ENCODE measurements at regions not wholly inside any gene's neighbourhood (a gene's known extent, or its start where the extent isn't known, plus 50 kb on each side); places are given as distances from the start of the nearest gene placed in this dataset.

DNA sequence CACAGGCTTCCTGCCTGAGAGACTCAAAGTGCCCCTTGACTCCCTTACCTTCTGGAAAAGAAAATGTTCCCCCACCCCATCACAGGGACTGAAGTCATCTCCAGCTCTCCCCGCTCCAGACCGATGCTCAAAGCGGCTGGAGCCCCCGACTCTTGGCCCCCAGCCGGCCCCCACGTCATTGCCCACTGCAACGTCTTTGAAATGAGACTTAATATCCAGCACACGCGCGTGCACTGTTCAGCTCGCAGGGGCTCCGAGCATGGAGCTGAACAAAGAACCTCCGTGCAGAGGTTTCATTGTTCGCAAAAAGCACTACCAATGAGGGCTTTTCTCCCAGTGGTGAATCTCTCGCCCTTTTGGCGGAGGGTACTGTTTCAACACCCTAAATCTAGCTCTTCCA, 313.4 kb upstream of the SORL1-AS1 start:
- no peak for TF ChIP-seq EZH2 (IDR thresholded peaks at IDR 0.05; ENCODE audit: borderline replicate concordance, insufficient read depth, low read depth, low read length, poor library complexity, severe bottlenecking)
- TF ChIP-seq, protein P1, sequence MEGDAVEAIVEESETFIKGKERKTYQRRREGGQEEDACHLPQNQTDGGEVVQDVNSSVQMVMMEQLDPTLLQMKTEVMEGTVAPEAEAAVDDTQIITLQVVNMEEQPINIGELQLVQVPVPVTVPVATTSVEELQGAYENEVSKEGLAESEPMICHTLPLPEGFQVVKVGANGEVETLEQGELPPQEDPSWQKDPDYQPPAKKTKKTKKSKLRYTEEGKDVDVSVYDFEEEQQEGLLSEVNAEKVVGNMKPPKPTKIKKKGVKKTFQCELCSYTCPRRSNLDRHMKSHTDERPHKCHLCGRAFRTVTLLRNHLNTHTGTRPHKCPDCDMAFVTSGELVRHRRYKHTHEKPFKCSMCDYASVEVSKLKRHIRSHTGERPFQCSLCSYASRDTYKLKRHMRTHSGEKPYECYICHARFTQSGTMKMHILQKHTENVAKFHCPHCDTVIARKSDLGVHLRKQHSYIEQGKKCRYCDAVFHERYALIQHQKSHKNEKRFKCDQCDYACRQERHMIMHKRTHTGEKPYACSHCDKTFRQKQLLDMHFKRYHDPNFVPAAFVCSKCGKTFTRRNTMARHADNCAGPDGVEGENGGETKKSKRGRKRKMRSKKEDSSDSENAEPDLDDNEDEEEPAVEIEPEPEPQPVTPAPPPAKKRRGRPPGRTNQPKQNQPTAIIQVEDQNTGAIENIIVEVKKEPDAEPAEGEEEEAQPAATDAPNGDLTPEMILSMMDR (IDR thresholded peaks at IDR 0.05): no peak
- Mint-ChIP-seq H3K9me3 (ENCODE audit: insufficient read depth) (no peaks in the 10 kb centered on the region), H3K4me3 (no peak overlapping the region), H3K27ac (no peak overlapping the region), H3K27me3 (no peaks in the 10 kb centered on the region), H3K4me1 (peaks cover 30% of the 10 kb centered on the region)
- intact Hi-C loops (cut with micrococcal nuclease): no loop called here
- Histone ChIP-seq H3K4me1 (ENCODE audit: control insufficient read depth in 2 of 2, insufficient read depth in 2 of 2, low read length in 2 of 2) (peaks cover 38 to 46% of the 10 kb centered on the region in 2 donors), H3K4me3 (ENCODE audit: control extremely low read depth in 1 of 5, extremely low read depth in 1 of 5, insufficient read depth in 1 of 5, low read depth in 2 of 5, low read length in 4 of 5) (no peak overlapping the region), H2AFZ (ENCODE audit: insufficient read depth, low read depth, low read length, poor library complexity, severe bottlenecking) (no peak overlapping the region), H3K79me2 (ENCODE audit: control insufficient read depth, insufficient read depth, low read length) (no peaks in the 10 kb centered on the region), H4K20me1 (ENCODE audit: control insufficient read depth, insufficient read depth, low read length, poor library complexity, severe bottlenecking) (no peaks in the 10 kb centered on the region), H3K27me3 (replicated peaks in 1 of 4; ENCODE audit: control extremely low read depth in 1 of 4, control insufficient read depth in 3 of 4, insufficient read depth in 4 of 4, low read length in 3 of 4) (no peaks in the 10 kb centered on the region), H3K4me2 (replicated peaks; ENCODE audit: low read depth, low read length, poor library complexity, severe bottlenecking) (no peak overlapping the region), H3K9ac (ENCODE audit: low read length) (no peak overlapping the region), H3K27ac (ENCODE audit: low read length in 2 of 2) (peak overlapping the region in 1 of 2 donors; percentile 66), H3K36me3 (replicated peaks in 1 of 2; ENCODE audit: control extremely low read depth in 1 of 2, control insufficient read depth in 1 of 2, extremely low read depth in 1 of 2, insufficient read depth in 2 of 2, low read length in 1 of 2) (no peaks in the 10 kb centered on the region), H3K9me3 (ENCODE audit: control extremely low read depth in 1 of 3, control insufficient read depth in 2 of 3, insufficient read depth in 1 of 3, low read length in 2 of 3) (no peaks in the 10 kb centered on the region)
- ChIA-PET POLR2A (no interaction called here), CTCF (no interaction called here)
- no peak for DNase-seq
- WGBS (ENCODE audit: insufficient coverage): 98% methylated on average over 14 of the region's 16 CpGs
- no peak for ATAC-seq (ENCODE audit: low read depth)

DNA sequence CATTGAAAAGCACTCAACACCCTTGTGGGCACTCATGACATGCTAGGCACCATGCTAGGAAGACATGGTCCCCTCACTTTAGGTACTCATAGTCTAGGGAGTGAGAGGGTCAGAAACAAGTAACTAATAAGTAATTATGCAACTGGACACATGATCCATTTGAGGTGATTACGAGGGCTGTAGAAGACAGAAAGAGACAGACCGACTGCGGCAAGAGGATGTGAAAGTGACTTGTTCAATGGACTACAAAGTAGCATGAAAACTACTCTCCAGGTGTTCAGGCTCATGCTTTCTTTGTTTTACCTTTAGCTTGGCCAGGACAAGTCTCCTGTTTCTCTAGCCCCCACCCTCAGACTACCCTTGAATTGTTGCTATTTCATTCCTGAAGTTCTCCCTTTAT, 310.8 kb upstream of the SORL1-AS1 start:
- Histone ChIP-seq H3K27me3 (replicated peaks in 1 of 4; ENCODE audit: control extremely low read depth in 1 of 4, control insufficient read depth in 3 of 4, insufficient read depth in 4 of 4, low read length in 3 of 4) (no peaks in the 10 kb centered on the region), H2AFZ (ENCODE audit: insufficient read depth, low read depth, low read length, poor library complexity, severe bottlenecking) (no peak overlapping the region), H3K4me3 (ENCODE audit: control extremely low read depth in 1 of 5, extremely low read depth in 1 of 5, insufficient read depth in 1 of 5, low read depth in 2 of 5, low read length in 4 of 5) (no peak overlapping the region), H3K27ac (ENCODE audit: low read length in 2 of 2) (peak overlapping the region in 1 of 2 donors; percentile 20), H3K36me3 (replicated peaks in 1 of 2; ENCODE audit: control extremely low read depth in 1 of 2, control insufficient read depth in 1 of 2, extremely low read depth in 1 of 2, insufficient read depth in 2 of 2, low read length in 1 of 2) (no peaks in the 10 kb centered on the region), H3K79me2 (ENCODE audit: control insufficient read depth, insufficient read depth, low read length) (no peaks in the 10 kb centered on the region), H3K4me1 (ENCODE audit: control insufficient read depth in 2 of 2, insufficient read depth in 2 of 2, low read length in 2 of 2) (peaks cover 38 to 46% of the 10 kb centered on the region in 2 donors), H3K9me3 (ENCODE audit: control extremely low read depth in 1 of 3, control insufficient read depth in 2 of 3, insufficient read depth in 1 of 3, low read length in 2 of 3) (no peaks in the 10 kb centered on the region), H4K20me1 (ENCODE audit: control insufficient read depth, insufficient read depth, low read length, poor library complexity, severe bottlenecking) (no peaks in the 10 kb centered on the region), H3K4me2 (replicated peaks; ENCODE audit: low read depth, low read length, poor library complexity, severe bottlenecking) (peak overlapping the region; percentile 39), H3K9ac (ENCODE audit: low read length) (no peak overlapping the region)
- TF ChIP-seq, protein P1 (IDR thresholded peaks at IDR 0.05): no peak
- no peak for TF ChIP-seq EZH2 (IDR thresholded peaks at IDR 0.05; ENCODE audit: borderline replicate concordance, insufficient read depth, low read depth, low read length, poor library complexity, severe bottlenecking)
- intact Hi-C loops (cut with micrococcal nuclease): no loop called here
- H3K27me3 Mint-ChIP-seq: no peaks in the 10 kb centered on the region
- ChIA-PET CTCF (no interaction called here), POLR2A (no interaction called here)
- 10% methylated on average over 3 of the region's 3 CpGs for WGBS (ENCODE audit: insufficient coverage)
- DNase-seq (peak; percentile 49), ATAC-seq (ENCODE audit: low read depth) (peak; percentile 31)
- H3K4me3 Mint-ChIP-seq: peak overlapping the region; percentile 26
- H3K4me1 Mint-ChIP-seq: peaks cover 30% of the 10 kb centered on the region
- no peaks in the 10 kb centered on the region for H3K9me3 Mint-ChIP-seq (ENCODE audit: insufficient read depth)
- peak overlapping the region; percentile 33 for H3K27ac Mint-ChIP-seq
